ENCODE measurements at regions not wholly inside any gene's neighbourhood (a gene's known extent, or its start where the extent isn't known, plus 50 kb on each side); places are given as distances from the start of the nearest gene placed in this dataset.

DNA sequence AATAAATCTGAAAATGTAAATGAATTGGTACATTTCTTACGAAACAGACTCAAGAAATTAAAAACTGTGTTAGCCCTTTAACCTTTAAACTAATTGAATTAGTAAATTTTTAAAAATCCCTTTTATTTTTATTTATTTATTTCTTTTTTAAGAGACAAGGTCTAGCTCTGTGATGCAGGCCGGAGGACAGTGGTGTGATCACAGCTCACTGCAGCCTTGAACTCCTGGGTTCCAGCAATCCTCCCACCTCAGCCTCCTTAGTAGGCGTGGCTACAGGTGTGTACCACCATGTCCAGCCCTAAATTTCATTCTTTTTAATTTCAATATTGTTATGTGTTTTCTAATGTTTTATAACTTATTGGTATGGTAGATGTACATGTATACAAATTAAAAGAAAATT, 72.6 kb downstream of the MYEOV start:
- no peak for ATAC-seq

DNA sequence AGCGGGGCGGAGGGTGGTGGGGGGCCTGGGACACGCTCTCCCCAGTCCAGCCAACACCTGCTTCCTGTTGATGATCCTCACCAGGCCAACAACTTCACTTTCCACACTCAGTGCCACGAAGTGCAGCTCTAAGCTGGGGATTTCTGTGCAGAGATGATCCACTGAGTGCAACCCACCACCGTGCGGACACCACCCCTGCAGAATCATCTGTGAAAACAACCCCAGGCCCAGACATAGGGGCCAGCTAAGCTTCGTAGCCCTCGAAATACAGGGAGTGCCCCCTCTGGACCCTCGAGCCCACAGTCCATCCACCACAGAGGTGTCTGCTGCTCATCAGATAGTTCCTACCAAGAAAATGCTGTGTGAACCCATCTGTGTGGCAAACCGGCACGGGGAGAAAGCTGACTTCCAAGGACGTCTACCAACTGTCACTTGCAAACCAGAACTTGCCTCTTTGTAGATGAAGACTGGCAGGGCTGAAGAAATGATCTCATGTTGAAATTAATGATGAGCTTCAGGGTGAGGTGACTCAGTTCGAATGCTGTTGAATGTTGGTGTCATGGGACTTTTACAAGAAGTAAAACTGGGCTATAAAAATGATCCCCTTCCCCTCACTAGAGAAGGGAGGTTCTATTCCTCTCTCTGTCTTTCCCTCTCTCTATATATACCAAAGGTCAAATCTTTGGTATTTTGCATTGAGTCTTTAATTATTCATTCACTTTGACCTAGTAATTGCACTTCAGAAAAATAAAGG, 73.4 kb downstream of the MYEOV start:
- ATAC-seq, result no peak

DNA sequence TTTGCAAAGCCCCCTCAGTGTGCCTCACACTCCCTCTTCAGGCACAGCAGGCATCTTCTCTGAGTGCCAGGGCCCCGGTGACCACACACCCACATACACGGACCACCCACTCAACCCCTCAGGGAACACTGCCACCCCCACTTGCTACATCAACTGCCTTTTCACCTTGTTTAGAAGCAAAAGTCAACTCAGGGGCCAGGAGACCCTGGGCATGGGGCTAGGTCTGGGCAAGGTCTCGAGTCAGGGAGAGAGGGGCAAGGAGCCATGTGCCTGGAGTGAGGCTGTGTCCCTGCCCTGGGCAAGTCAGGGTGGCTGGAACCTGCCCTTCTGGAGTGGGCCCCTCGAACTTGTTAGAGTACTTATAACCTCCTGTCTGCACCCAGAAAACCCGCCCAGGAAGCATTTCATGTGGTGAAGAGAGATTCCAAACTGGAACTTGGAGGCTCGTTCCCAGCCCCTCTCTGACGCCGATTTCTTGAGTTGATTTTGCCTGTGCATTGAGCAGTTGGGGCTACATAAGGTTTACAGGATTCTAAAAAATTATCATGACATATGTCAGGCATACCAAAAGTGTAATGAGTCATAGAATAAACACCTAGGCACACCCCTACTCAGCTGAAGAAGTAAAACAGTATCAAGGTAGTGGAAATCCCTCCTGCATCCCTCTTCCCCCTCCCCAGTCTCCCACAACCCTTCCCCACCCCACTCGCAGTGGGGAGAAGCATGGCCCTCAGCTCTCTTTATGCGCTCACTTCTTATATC, 74.3 kb downstream of the MYEOV start:
- ATAC-seq, result no peak

DNA sequence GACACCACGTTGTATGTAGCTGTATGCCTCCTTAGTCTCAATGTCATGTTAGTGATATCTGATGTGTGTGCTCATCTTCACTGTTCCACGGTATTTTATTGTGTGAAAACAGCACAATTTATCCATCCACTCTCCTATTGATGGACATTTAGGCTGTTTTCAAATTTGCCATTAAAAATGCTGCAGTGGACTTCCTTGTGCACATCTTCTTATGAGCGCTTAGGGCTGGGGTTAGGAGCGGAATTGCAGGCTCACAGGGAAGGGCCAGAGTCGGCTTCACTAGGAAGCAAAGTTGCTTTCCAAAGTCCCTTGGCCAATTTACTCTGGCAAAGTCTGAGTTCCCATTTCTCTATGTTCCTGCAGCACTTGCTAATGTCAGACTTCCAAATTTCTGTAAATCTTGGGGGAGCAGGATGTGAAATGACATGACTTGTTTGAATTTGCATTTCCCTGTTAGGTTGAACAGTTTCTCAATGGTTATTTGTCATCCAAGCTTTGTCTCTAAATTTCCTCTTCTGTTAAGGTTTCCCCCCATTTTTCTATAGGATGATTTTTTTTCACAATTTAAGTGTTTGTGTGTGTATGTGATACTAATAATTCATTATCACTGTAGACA, 75.4 kb downstream of the MYEOV start:
- ATAC-seq, result no peak

DNA sequence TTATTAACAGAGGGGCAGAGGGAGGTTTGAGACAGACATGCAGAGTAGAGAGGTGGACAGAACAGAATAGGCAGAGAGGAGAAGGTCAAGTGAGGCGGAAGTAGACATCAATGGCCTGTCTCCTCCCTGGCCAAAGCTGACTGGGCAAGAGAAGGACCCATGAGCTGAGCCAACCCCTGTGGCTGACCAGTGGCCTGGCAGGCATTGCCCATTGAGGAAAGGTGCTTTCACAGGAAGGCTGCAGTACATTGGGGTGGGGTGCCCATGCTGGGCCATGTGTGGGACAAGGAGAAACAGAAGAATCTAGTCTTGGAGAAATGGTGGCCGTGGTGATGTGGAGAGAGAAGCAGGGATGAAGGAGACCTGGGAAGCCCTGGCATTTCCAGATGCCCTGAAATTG, 76.0 kb downstream of the MYEOV start:
- ATAC-seq, result no peak

DNA sequence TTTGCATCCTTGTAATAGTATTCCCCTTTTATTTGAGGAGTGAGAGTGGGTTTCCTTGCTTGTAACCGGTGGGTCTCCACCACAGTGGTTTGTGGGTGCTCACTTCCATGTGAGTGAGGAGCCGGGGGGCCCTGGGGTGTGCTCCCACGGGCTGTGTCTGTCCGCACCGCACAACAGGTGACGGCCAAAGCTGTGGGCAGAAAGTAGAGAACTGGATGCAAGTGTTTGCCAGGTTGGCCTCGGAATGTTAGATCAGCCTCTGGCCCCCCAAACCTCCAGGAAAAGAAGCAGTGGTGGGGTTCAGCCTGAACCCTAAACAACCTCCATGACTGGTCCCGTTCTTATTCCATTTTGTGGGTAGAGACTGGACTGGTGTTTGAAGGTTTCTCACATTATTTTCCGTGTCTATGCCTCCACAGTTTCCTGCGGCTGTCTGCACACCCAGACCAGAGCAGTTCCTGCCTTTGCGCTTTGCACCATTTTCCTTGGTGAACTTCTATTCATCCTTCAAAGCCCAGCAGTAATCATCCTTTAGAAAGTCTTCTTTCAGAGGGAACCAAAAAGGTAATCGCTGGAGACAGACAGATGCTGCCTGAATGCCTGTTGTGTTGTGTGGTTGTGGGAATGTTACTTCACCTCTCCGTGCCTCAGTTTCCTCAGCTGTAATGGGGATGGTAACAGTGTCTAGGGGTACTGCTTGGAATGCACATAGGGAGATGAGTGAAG, 77.2 kb downstream of the MYEOV start:
- ATAC-seq, result no peak

DNA sequence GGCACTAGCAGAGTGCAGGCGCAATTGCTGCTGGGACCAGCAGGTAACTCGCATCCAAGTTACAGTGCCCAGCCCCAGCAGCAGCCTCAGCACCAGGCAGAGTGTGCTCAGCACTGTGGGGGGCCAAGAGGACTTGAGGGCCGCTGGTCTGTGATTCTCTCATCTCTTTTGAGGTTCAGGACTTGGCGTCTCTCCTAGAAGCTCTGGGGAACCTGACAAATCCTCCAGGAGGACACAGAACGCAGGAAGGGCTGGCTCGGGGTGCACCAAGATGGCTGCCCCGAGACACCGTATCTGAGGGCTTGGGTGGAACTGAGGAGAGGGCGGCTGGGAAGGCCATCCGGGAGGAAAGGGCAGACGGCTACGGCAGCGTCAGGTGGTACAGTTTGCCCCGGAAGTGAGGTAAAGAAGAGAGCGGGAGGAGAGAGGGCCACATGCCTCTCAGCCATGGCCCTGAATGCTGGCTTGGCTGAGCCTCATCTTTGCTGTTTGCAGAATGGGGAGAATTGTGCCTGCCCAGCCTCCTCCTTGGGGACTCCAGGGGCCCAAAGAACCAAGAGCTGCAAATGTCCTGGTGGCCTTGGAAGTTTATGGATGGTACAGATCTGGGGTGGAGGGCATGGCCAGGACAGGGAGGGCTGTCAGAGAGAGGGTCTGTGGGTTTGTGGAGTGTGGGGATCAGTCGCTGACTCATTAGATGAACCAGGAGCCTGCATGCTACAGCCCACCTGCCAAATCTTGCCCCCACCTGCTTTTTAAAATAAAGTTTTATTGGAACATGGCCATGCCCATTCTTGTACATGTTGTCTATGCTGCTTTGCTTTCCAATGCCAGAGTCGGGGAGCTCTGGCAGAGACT, 78.0 kb downstream of the MYEOV start:
- no peak for ATAC-seq

DNA sequence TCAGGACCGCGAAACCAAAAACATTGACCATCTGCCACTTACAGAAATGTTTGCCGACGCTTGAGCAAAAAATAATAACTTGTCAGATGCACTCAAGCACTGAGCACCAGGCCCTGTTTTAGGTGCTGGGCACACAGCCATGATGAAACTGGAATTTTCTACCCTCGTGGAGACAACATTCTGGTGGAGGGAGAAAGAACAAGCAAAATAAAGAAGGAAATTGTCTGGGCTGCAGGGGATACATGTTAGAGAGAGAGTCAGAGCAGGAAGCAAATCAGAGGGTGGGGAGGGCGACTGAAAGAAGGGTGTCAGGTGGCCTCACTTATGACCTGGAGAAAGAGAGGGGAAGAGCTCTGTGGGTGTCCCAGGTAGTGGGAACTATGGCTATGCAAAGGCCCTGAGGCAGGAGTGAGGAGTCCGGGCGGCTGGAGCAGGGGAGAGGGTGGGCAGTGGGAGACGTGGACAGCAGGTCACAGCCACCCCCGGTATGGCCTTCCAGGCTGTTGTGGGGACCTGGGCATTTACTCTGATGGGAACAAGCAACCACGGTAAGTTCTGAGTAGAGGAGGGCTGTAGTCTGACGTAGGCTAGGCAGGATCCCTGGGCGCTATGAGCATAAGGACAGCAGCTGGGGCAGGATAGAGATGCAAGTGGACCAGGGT, 78.8 kb downstream of the MYEOV start:
- no peak for ATAC-seq

DNA sequence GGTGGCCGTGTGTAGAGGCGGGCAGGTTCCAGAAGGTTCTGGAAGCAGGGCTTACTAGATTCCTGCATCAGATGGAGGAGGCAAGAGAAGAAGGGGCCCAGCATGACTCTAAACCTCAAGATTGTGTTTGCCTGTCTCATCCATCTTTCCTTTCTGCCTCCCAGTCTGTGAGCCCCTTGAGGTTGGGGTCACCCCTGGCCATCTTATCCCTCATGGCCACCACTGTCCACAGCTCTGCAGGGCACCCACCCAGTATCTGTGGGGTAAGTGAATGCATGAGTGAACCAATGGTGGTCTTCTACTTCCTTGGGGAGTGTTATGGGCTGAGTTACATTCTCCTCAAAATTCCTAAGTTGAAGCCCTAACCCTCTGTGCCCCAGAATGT, 79.3 kb downstream of the MYEOV start:
- no peak for ATAC-seq

DNA sequence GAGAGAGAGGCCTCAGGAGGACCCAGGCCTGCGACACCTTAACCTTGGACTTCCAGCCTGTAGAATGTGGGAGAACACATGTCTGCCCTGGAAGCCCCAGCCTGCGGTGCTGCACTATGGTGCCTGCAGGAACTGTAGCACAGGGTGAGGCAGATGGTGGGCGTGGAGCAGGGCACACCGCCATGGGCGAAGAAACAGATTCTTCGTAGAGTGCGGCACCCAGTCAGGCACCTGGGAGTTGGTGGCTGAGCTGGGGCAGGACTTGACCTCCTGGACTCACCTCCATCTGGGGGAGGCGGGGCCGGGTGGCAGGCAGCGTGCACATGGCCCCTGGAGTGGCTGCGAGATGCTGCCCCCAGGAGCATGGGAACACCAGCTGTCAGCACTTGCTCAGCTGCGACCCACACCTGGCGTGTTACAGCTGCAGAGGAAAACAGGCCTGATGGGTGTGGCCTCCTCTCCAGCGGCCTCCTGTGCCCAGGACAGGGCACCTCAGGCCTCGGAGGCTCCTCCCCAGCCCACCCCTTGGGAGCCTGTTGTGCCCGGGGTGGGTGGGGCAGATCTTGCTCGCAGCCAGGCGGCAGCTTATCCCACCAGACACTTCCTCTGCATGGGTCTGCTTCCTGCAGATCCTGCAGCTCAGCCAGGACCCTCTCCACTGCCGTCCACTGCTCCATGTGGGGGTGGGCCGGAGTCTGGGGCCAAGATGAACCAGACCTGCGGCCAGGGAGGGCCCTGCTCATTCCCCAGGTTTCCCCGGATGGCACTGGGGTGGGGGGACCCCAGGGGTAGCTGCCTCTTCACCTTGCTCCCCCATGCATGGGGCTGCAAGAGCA, 80.4 kb downstream of the MYEOV start:
- no peak for ATAC-seq

DNA sequence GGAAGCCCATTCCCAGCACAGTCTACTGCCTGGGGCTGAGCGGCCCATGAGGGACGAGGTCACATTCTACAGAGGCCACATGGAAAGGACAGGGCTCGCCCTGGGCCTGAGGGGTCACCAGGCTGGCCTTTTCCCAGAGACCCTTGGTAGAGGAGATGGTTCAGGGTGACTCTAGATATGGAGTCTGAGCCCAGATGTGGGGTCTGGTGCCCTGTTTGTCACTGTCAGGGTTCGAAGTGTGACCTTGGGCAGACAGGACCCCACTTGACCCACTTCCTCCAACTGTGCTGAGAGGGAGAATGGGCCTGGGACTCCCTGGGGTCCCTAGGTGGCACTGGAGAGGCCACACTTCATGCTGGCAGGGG, 81.0 kb downstream of the MYEOV start:
- ATAC-seq, result no peak

DNA sequence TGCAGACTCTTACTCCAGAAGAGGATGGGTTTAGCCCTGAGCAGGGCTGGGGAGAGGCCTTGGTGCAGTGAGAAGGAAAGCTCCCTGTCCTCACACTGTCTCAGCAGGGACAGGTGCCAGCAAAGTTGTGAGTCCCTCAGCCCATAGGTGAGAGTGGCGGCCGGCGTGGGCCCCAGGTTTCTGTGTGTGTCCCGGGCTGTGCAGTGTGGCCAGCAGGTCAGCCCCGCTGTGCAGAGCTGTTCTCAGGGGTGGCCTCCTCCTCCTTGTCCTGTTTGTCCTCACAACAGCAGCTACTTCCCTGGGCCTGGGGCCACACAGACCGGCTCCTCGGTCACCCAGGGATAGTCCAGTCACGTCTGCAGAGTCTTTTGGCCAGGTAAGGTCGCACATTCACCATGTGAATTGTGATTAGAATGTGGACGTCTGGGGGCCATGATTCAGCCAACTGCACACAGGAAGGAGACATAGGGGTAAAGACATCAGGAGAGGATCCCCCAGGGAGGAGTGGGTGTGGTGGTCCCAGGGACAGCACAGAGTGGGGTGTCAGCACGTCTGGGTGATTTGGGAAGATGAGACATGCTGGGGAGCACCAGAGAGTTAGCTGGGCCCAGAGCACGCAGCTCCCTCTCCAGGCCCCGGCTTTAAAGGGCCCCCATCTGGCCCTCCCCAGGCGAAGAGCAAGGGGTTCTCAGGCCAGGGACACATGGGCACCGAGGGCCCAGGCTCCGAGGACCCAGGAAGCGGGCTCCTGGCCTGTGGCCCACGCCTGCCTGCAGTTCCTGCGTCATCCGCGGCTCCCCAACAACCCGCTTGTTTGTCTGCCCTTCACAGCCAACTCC, 81.6 kb downstream of the MYEOV start:
- ATAC-seq, result no peak

DNA sequence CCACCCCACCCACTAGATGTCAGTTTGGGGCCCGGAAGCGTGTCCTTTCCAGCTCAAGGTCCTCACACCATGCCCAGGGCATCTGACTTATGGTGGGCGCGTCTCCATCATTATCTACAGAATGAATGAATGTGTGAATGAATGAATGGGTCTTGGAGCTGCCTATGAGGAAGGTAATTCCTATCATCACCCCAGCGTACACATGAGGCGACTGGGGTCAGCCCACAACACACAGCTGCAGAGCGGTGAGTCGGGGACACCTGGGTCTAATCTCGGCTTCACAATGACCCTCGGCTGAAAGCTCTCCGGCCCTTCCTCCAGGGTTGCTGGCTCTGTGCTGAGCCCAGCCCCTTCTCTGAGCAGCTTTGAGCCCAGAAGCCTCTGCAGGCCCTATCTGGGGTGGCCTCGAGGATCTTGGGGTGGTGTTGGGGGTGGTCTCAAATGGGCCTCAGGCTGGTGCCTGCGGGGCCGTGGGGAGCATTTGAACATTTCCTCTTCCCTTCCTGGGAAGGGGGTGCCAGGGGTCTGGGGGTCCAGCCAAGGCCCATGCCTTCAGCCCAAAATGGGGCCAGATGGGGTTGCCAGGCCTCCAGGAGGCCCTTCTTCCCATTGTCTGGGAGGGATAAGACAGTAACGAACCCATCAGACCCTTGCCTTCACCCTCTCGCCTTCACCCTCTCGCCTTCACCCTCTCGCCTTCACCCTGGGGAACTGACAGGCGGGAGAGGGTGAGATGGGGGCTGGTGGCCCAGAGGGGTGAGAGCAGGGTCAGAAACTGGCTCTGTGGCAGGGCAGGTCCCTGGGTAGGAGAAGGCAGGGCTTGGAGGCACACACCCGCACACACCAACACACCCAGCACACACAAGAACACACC, 82.4 kb downstream of the MYEOV start:
- no peak for ATAC-seq

DNA sequence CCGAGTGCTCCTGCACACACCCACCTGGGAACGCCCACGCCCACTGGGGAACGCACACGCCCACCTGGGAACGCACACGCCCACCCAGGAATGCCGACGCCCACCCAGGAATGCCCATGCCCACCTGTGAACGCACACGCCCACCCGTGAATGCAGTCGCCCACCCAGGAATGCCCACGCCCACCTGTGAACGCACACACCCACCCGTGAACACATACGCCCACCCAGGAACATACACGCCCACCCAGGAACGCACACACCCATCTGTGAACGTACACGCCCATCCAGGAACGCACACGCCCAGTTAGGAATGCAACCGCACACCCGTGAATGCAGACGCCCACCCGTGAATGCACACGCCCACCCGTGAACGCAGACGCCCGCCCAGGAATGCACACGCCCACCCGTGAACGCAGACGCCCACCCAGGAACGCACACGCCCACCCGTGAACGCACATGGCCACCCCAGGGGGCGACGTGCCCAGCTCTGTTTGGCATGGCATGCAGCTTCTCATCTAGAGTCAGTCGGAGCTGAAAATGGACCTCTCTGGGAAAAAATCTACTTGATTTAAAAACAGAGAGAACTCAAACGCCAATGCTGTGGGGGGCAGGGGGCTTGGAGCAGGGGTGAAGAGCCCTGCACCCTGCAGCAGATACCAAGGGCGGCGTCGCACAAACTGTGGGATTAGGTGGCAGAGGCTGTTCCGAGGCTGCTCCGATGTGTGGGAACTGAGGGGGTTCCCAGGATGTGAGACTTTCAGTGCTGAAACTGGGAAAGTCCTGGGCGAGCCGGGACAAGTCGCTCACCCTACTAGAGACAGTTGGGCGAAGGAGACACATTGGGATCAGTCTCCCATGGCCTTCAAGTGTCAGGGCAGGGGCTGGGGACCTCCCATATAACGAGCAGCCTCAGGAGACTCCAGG, 83.3 kb downstream of the MYEOV start:
- no peak for ATAC-seq

DNA sequence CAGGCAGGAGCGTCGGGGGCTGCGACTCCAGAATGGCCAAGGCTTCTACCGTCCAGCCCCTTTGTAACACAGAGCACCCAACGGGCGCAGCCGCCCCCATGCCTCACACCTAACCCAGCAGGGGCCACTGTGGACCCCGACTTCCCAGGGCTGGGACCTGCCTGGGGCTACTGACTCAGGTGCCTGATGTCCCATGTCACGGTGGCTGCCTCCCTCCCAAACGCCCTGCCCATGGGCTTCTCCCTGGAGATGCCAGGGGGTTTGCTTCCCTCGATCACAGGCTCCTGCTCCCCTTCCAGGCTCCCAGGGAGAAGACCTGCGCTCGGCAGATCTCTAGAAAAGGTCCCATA, 84.0 kb downstream of the MYEOV start:
- no peak for ATAC-seq

DNA sequence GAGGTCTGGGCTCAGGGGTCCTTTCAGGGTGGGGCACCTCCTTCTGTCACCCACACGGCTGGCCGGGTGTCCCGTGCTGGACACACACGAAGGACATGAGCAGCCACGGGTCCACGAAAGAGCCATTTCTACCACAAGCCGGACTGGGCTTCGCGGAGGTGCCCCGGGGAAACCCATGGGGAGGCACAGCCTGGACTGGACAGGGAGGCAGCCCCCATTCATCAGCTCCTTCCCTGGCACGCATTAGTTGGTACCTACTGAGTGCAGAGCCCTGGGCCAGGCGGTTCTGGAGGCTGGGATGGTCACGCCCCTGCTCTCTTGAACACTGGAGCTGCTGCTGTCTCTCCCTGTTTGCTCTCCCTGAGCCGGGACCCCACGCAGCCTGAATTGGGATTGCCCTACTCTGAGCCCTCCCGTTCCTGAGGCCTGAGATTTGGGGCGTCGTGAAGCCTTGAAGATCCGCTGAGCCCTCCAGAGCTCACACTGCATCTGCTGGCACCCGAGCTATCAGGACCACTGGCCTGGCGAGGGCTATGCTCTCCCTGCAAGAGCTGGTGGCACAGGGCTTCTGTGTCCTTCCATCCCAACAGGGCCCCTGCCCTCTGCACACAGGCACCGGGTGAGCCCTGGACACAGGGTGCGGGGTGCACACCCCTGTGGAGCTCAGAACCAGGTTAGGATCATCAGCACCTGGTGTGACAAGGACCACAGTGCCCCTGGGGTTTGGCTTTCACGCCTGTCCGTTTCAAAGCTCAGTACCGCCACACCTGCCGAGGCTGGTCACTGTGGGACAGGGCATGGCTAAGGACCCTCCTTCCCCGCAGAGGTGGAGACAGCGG, 84.6 kb downstream of the MYEOV start:
- ATAC-seq, result no peak

DNA sequence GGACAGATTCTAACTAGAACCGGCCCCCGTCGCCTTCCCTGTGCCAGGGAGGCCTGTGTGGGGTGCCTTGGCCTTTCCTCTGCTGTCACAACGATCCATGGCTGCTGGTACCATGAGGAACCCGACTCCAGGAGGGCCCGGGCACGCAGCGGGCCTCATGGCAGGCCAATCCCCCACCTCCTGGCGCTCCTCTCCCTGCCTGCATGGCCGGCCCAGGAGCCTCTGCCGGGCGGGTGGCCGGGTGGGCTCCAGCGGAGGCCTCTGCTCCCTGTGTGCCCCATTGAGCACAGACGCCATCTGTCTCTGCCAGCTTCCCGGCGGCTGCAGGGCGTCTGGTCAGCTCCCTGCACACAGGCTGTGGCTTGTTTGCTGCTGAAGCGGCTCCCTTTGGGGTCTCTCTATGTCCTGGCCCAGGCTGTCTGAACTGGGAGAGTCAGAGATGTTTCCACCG, 86.5 kb downstream of the MYEOV start:
- ATAC-seq, result no peak

Measured in activated CD4-positive, CD25-positive, alpha-beta regulatory T cell treated with anti-CD3 and anti-CD28 coated beads, Interleukin-2, amount 50 U/mL, for 24 hours (primary cell).